Pancreas (tissue), 10 donors: ENCODE measurements at regions not wholly inside any gene's neighbourhood (a gene's known extent, or its start where the extent isn't known, plus 50 kb on each side); places are given as distances from the start of the nearest gene placed in this dataset.

ENCODE experiments used
- ATAC-seq, 4 donors: fragments of 200-7000 bp; cut with Tn5 transposase; one replicate each; pipeline versions ENCODE4 v1.8.0 to v1.9.1; 2020; ENCODE audit warnings: mild to moderate bottlenecking in 4 of 4, moderate library complexity in 4 of 4
- DNase-seq, 6 donors: peaks; one replicate each; pipeline ENCODE4 v3.0.0-alpha.2; 2020
- FAIRE-seq: peaks from 2 replicates; lab custom pipeline; 2012; peaks lifted over from hg19 to GRCh38; lab: Jason Lieb, UNC
- H3K27ac ChIP-seq, 4 donors: fragments of 200-600 bp; sonication (generic); 1 replicate in 3 of 4; 2 replicates in 1 of 4; pipeline versions ENCODE4 v1.5.0 to v1.8.0; 2020
- H3K27me3 ChIP-seq, 4 donors: fragments of 200-600 bp; one replicate each; pipeline ENCODE4 v1.8.0; 2021
- H3K36me3 ChIP-seq, 3 donors: fragments of 200-600 bp; sonication (generic) in 1 of 3; one replicate each; pipeline versions ENCODE4 v1.5.0 to v1.8.0; 2020 to 2021
- H3K4me1 ChIP-seq, 3 donors: fragments of 200-600 bp; one replicate each; pipeline ENCODE4 v1.8.0; 2021
- H3K4me3 ChIP-seq, 4 donors: fragments of 200-600 bp; sonication (generic) in 2 of 4; one replicate each; pipeline versions ENCODE4 v1.5.0 to v1.8.0; 2020 to 2021
- H3K9me3 ChIP-seq, 4 donors: fragments of 200-600 bp; one replicate each; pipeline ENCODE4 v1.8.0; 2021
- WGBS, 2 donors: extraction: QIAGEN DNeasy Blood & Tissue Kit; methylation state at CpG; one replicate each; pipeline ENCODE4 v1.1.7; 2013; 5-methylcytosine and 5-hydroxymethylcytosine counted together
- intact Hi-C, 3 donors: fragments of 100-400 bp; cut with DNase I; formaldehyde crosslinking; loops; one replicate each; pipeline versions ENCODE4 v1.11.1 to v1.14.2; 2022
- TF ChIP-seq, protein P1 (sequence below), 4 donors: fragments of 200-600 bp; sonication (generic) in 3 of 4; IDR thresholded peaks; one replicate each; pipeline versions ENCODE4 v1.5.0 to v1.8.0; 2021; ENCODE audit warnings: antibody characterized with exemption in 4 of 4
- donor health status: healthy with polysubstance abuse.
- donor health status: DM: no; HTN: no; CAD: no; lungs with moderate emphysema.
- donor health status: DM: no; HTN: no; CAD: no.
- donor health status: control.
- donor health status: control.
- donor health status: Bipolar disorder and iron deficiency.
- donor health status: DM: yes; HTN: yes; CAD: no.
- donor health status: DM: no; HTN: no; CAD: no.
- donor health status: DM: no; HTN: no; CAD: no.
- donor health status: DM: yes; HTN: yes; CAD: no.

GRCh38 chr10:128979405-128979804, 487.6 kb upstream of the MGMT start:
- WGBS, 2 donors, result 84 to 95% methylated on average over 4 of the region's 4 CpGs
- no peak for ATAC-seq

DNA sequence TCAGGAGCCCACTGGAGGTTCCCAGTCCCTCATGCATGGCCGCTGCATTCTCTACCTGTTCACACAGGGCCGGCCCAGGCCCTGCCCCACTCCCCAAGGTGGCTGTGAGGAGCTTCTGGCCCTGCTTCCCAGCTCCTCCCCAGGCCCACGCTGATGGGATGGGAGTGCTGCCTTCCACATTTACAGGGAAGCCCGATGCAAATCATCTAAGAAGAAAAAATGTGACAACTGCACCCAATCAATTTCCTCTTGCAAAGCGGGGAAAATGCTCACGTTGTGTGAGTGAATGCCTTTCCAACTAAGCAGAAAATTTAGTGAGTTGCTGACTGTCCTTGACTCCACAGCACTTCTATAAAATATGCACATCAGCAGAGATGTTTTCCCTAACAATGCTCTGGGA, 485.8 kb upstream of the MGMT start:
- DNase-seq (no peak), FAIRE-seq (no peak), ATAC-seq (no peak)
- TF ChIP-seq, protein P1, sequence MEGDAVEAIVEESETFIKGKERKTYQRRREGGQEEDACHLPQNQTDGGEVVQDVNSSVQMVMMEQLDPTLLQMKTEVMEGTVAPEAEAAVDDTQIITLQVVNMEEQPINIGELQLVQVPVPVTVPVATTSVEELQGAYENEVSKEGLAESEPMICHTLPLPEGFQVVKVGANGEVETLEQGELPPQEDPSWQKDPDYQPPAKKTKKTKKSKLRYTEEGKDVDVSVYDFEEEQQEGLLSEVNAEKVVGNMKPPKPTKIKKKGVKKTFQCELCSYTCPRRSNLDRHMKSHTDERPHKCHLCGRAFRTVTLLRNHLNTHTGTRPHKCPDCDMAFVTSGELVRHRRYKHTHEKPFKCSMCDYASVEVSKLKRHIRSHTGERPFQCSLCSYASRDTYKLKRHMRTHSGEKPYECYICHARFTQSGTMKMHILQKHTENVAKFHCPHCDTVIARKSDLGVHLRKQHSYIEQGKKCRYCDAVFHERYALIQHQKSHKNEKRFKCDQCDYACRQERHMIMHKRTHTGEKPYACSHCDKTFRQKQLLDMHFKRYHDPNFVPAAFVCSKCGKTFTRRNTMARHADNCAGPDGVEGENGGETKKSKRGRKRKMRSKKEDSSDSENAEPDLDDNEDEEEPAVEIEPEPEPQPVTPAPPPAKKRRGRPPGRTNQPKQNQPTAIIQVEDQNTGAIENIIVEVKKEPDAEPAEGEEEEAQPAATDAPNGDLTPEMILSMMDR (IDR thresholded peaks at IDR 0.05), result no peak
- Histone ChIP-seq H3K9me3 (no peaks in the 10 kb centered on the region), H3K27ac (no peak overlapping the region), H3K36me3 (no peaks in the 10 kb centered on the region), H3K4me3 (no peak overlapping the region), H3K4me1 (no peaks in the 10 kb centered on the region), H3K27me3 (no peaks in the 10 kb centered on the region)
- 52 to 59% methylated on average over 6 of the region's 6 CpGs for WGBS, 2 donors
- intact Hi-C loops, result no loop called here

More at GRCh38 chr10:128979405-128979804, 487.6 kb upstream of the MGMT start:
- FAIRE-seq (no peak), DNase-seq (no peak)
- H3K27me3 ChIP-seq, result no peaks in the 10 kb centered on the region
- H3K9me3 ChIP-seq, result no peaks in the 10 kb centered on the region
- no peak overlapping the region for H3K27ac ChIP-seq
- H3K36me3 ChIP-seq, result no peaks in the 10 kb centered on the region
- no peaks in the 10 kb centered on the region for H3K4me1 ChIP-seq
- TF ChIP-seq, protein P1 (IDR thresholded peaks at IDR 0.05), result no peak
- H3K4me3 ChIP-seq, result no peak overlapping the region
- intact Hi-C loops, result no loop called here

DNA sequence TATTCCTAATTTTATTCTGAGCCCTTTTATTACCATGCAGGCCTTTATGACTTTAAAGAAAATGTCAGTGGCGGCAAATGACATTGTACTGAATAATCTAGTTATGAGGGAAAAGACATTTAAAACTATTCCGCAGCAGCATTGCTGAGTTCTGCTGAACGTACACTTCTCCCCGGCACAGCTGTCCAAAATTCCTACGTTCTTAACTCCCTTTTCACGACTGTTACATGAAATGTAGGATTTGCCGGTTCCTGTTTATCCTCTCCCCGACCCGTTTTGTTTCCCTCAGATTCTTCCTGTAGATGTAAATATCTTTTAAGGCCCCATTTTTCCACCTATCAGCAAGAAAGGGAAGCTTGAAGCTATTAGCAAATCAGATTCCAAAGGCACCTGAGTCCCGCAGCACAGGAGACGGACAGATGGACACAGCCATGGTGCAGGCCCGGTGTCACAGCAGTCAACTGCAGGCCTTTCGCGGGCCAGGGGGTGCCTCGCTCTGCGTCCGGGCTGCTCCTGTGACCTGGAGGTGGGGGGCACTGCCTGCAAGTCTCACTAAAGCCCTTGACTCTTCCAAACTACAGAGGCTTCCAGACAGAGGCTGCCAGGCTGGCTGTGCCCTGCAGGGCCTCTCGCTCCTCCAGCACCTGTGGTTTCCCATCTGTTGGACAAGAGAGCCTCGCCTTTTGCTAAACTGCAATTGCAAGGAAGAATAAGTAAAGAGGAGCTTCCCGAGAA, 485.0 kb upstream of the MGMT start:
- no peak for DNase-seq
- WGBS, 2 donors, result 81 to 86% methylated on average over 20 of the region's 20 CpGs
- H3K4me3 ChIP-seq, result no peak overlapping the region
- TF ChIP-seq, protein P1 (IDR thresholded peaks at IDR 0.05), result no peak
- H3K9me3 ChIP-seq, result no peaks in the 10 kb centered on the region
- no peak for ATAC-seq
- H3K4me1 ChIP-seq, result no peaks in the 10 kb centered on the region
- H3K27me3 ChIP-seq, result no peaks in the 10 kb centered on the region
- intact Hi-C loops, result no loop called here
- H3K36me3 ChIP-seq, result no peaks in the 10 kb centered on the region
- H3K27ac ChIP-seq, result no peak overlapping the region
- no peak for FAIRE-seq

GRCh38 chr10:128982616-128982915, 484.5 kb upstream of the MGMT start:
- DNase-seq (no peak), FAIRE-seq (no peak), ATAC-seq (no peak)
- Histone ChIP-seq H3K27me3 (no peaks in the 10 kb centered on the region), H3K4me3 (no peak overlapping the region), H3K9me3 (no peaks in the 10 kb centered on the region), H3K4me1 (no peaks in the 10 kb centered on the region), H3K36me3 (no peaks in the 10 kb centered on the region), H3K27ac (no peak overlapping the region)
- intact Hi-C loops, result no loop called here
- WGBS, 2 donors, result 68 to 77% methylated on average over 4 of the region's 4 CpGs
- TF ChIP-seq, protein P1 (IDR thresholded peaks at IDR 0.05), result no peak

DNA sequence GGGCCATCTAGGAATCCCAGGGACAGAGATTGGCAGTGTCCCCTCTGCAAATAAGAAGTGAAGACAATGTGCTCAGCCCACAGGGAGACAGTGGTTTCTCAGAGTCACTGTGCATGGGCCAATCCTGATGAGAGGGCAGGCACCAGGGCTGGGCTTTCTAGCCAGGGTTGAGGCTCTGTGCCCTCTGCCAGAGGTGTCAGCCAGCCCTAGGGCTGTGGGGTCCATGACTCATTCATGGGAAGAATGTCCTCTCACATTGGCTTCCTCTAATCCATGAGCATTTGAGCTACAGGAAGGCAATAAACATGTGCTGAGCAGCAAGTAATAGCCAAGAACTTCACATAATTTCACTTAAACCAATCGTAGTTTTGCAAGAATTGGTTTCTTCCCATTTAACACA, 482.0 kb upstream of the MGMT start:
- DNase-seq, result no peak
- WGBS, 2 donors, result 27 to 45% methylated on average over 1 of the region's 1 CpG
- FAIRE-seq, result no peak
- H3K9me3 ChIP-seq, result no peaks in the 10 kb centered on the region
- H3K4me1 ChIP-seq, result no peaks in the 10 kb centered on the region
- intact Hi-C loops, result no loop called here
- ATAC-seq, result no peak
- H3K4me3 ChIP-seq, result no peak overlapping the region
- TF ChIP-seq, protein P1 (IDR thresholded peaks at IDR 0.05), result no peak
- no peak overlapping the region for H3K27ac ChIP-seq
- no peaks in the 10 kb centered on the region for H3K27me3 ChIP-seq
- no peaks in the 10 kb centered on the region for H3K36me3 ChIP-seq
